ENCODE measurements at regions not wholly inside any gene's neighbourhood (a gene's known extent, or its start where the extent isn't known, plus 50 kb on each side); places are given as distances from the start of the nearest gene placed in this dataset.

DNA sequence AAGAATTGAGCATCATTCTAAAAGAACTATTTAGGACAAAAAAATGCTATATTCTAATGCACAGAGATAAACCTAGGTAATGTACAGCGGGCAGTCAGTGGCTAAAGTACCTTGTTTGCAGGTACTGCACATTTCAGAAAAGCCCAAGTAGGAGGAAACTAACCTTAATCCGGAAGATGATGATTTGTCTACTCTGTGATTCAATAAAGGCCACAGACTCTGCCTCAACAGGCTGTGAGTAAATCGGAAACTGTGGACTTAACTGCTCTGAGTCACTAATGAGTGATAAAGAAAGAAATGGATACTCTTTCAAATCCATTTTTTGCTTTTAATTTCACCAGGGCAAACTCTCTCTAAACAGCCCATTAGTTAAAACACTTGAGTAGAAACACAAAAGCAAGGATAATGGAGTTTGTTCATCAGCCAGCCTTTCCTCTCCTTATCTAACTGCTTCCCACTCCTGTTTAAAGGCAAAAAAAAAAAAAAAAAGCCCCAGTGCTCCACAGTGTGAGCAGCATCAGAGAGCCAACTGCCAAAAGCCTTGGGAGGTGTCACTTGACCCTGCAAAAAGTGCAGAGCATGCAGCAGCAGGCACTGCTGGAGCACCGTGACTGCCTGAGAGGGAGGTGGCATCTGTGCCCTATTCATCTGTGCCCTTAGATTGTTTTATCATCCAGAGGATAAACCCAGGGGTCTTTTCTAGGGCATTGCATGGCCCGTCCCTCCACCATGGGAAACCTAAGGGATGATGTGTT, 187.7 kb downstream of the SATB1 start:
- ATAC-seq: no peak
- no peak overlapping the region for H3K4me3 ChIP-seq
- intact Hi-C loops (cut with DNase I, micrococcal nuclease): no loop called here
- no peaks in the 10 kb centered on the region for H3K9me3 ChIP-seq
- H3K36me3 ChIP-seq (ENCODE audit: low read depth): no peaks in the 10 kb centered on the region
- DNase-seq: no peak
- no peaks in the 10 kb centered on the region for H3K4me1 ChIP-seq (ENCODE audit: low read depth)
- TF ChIP-seq, protein P1, sequence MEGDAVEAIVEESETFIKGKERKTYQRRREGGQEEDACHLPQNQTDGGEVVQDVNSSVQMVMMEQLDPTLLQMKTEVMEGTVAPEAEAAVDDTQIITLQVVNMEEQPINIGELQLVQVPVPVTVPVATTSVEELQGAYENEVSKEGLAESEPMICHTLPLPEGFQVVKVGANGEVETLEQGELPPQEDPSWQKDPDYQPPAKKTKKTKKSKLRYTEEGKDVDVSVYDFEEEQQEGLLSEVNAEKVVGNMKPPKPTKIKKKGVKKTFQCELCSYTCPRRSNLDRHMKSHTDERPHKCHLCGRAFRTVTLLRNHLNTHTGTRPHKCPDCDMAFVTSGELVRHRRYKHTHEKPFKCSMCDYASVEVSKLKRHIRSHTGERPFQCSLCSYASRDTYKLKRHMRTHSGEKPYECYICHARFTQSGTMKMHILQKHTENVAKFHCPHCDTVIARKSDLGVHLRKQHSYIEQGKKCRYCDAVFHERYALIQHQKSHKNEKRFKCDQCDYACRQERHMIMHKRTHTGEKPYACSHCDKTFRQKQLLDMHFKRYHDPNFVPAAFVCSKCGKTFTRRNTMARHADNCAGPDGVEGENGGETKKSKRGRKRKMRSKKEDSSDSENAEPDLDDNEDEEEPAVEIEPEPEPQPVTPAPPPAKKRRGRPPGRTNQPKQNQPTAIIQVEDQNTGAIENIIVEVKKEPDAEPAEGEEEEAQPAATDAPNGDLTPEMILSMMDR (IDR thresholded peaks at IDR 0.05): no peak

GRCh38 chr3:18236726-18237125, 188.4 kb downstream of the SATB1 start:
- Histone ChIP-seq H3K4me1 (ENCODE audit: low read depth) (no peaks in the 10 kb centered on the region), H3K36me3 (ENCODE audit: low read depth) (no peaks in the 10 kb centered on the region), H3K4me3 (no peak overlapping the region), H3K9me3 (no peaks in the 10 kb centered on the region)
- intact Hi-C loops (cut with DNase I, micrococcal nuclease): no loop called here
- ATAC-seq (no peak), DNase-seq (no peak)
- TF ChIP-seq, protein P1 (IDR thresholded peaks at IDR 0.05): no peak

DNA sequence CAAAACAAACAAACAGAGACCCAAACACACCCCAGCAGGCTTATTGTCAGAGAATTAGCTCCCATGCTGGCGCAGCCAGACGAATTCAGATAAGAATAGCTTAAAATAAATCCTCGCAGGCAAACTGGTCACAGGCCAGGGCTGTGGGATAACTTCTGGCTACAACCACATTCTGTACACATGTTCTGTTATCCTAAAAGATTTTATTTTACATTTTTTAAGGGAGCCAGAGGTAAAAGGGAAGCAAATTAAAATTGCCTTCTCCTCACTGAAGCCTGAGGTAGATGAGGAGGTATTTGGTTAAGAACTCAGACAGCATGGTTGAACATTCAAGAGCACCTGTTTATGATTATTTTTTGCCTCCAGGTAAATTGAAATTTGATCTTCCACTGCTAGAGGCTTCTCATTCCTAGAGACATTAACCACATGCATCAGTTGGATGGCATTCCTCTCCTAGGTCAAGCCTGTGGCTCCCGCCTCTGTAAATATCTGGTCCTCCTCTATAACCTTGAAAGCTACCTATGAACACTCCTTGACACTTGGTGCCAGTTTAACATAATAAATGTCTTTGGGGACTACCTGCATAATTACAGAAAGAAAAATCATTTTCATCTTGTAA, 190.3 kb downstream of the SATB1 start:
- H3K9me3 ChIP-seq: no peaks in the 10 kb centered on the region
- H3K4me3 ChIP-seq: no peak overlapping the region
- intact Hi-C loops (cut with DNase I, micrococcal nuclease): no loop called here
- DNase-seq (no peak), ATAC-seq (no peak)
- H3K36me3 ChIP-seq (ENCODE audit: low read depth): no peaks in the 10 kb centered on the region
- H3K4me1 ChIP-seq (ENCODE audit: low read depth): no peaks in the 10 kb centered on the region
- TF ChIP-seq, protein P1 (IDR thresholded peaks at IDR 0.05): no peak

GRCh38 chr3:18233987-18234716, 191.0 kb downstream of the SATB1 start:
- TF ChIP-seq, protein P1 (IDR thresholded peaks at IDR 0.05): no peak
- no peak overlapping the region for H3K4me3 ChIP-seq
- no peaks in the 10 kb centered on the region for H3K4me1 ChIP-seq (ENCODE audit: low read depth)
- H3K36me3 ChIP-seq (ENCODE audit: low read depth): no peaks in the 10 kb centered on the region
- intact Hi-C loops (cut with DNase I, micrococcal nuclease): no loop called here
- H3K9me3 ChIP-seq: no peaks in the 10 kb centered on the region
- ATAC-seq: no peak
- DNase-seq: no peak

DNA sequence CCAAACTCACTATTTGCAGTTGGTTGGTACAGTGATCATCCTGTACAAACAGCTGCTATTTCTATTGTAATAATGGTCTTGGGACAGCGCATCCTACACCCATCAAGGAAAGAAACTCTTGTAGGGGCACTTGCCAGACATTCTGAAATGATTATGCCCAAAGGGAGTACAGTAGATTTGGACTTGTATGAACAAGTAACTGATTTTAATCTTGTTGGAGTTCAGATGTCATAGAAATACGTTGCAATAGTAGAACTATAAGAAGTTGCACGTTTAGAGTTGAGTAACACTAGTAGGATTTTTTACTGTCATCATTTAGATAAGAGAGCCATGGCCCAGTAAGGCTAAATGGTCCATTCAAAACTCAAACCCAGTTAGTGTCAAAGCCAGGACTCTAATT, 192.8 kb downstream of the SATB1 start:
- Histone ChIP-seq H3K36me3 (ENCODE audit: low read depth) (no peaks in the 10 kb centered on the region), H3K4me3 (no peak overlapping the region), H3K4me1 (ENCODE audit: low read depth) (no peaks in the 10 kb centered on the region), H3K9me3 (no peaks in the 10 kb centered on the region)
- TF ChIP-seq, protein P1 (IDR thresholded peaks at IDR 0.05): no peak
- intact Hi-C loops (cut with DNase I, micrococcal nuclease): no loop called here
- ATAC-seq (no peak), DNase-seq (no peak)

Measured in mucosa of descending colon (tissue), 3 donors.